HG03108 (cell line): ENCODE measurements at regions not wholly inside any gene's neighbourhood (a gene's known extent, or its start where the extent isn't known, plus 50 kb on each side); places are given as distances from the start of the nearest gene placed in this dataset.
"Not testable (repeated sequence)": the region's sequence is repeated elsewhere in the genome, so short reads cannot be mapped to it uniquely, and the experiment has no call there.

Experiments used
- ATAC-seq: cut with Tn5 transposase; IDR thresholded peaks from one replicate; pipeline ENCODE4 v1.9.1; 2021; ENCODE audit warnings: moderate library complexity; ENCODE audit not compliant: unreplicated experiment

DNA sequence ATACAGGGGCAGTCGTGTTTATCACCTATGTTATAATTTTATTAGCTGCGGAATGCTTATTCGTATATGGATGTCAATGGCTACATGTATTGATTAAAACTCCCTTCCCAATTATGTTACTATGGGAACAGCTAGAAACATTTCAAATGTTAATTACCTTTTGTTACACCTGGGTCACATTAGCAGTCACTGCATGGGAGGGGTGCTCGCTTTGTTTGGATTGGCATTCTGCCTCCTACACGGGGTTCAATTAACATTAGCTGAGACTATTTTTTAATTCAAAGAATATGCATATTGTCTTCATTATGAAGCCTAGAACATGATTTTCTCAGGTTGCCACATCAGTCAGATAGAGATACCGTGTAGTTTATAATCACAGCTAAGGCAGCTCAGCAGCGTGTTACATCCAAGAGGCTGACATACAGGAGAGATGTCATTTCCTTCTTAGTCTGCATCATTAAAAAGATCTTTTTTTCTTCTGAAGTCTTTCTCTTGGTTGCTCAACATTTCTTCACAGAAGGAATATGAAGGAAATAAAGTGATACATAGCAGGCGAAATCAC is 76.2 kb upstream of the RPS6KA2 start:
- ATAC-seq = no peak

DNA sequence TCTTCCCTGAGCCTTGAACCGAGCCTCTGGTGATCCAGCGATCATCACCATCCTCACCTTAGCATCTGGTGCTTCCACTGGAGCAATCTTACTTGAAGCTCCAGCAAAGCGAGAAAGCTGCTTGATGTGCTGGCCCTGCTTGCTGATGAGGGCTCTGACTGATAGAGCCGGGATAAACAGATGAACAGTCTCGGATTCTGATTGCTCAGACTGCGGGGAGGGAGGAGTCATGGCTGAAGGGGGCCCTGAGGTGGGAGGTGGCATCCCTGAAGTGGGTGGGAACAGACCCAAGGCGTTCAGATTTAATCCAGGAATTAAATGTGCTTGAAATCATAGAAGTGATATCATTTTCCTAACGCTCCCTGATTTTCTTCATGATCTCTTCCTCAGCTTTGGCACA is 74.4 kb upstream of the RPS6KA2 start:
- ATAC-seq = not testable (repeated sequence)

DNA sequence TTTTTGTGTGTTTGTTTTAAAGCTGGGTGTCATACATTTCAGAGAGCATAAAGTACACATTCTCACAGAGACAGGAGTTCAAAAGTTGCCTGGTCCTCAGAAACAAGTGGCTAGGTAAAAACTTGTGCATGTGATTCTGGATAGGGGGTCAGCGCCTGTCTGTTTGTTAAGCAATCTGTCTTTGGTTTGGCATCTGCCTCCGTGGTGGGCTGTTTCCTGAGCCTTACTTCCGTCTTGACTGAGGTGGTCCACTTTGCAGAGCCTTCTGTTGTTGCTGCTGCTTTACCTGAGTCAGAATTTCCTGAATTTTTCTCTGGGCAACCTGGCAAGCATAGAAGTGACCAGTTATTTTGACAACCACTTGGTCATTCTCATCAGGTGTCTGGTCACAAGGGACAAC is 73.8 kb upstream of the RPS6KA2 start:
- not testable (repeated sequence) for ATAC-seq

DNA sequence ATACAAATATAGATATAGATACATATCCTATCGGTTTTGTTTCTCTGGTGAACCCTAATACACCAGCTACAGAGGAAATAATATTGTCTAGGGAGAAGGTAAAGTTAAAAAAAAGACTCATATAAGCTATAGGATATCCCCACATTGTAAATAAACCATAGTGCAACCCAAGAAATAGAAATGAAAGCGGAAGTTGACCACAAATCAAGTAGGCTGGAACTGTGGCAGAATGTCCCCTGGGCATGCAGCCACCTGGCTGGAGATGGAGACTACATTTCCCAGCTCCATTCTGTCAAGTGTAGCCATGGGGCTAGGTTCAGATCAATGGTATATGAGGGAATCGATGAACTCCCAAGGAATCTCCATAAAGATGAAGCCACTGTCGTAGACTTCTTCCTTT is 70.1 kb upstream of the RPS6KA2 start:
- ATAC-seq = no peak

DNA sequence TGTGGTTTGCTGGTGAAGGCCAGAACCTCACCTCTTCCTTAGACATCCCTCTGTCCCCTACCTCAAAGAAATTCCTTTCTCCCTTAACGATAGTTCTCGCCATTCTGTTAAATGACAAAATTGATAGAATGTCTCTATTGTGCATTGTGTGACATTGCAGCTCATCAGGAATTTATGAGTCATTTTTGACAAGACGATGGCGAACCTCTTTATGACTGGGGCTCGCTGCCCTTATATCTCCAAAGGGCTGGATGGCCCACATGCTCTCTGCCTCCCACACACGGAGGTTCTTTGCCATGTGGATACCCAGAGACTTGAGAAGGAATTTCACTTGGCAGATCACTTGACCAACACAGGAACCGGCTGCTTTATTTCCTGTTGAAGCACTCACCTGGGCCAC is 66.8 kb upstream of the RPS6KA2 start:
- no peak for ATAC-seq

DNA sequence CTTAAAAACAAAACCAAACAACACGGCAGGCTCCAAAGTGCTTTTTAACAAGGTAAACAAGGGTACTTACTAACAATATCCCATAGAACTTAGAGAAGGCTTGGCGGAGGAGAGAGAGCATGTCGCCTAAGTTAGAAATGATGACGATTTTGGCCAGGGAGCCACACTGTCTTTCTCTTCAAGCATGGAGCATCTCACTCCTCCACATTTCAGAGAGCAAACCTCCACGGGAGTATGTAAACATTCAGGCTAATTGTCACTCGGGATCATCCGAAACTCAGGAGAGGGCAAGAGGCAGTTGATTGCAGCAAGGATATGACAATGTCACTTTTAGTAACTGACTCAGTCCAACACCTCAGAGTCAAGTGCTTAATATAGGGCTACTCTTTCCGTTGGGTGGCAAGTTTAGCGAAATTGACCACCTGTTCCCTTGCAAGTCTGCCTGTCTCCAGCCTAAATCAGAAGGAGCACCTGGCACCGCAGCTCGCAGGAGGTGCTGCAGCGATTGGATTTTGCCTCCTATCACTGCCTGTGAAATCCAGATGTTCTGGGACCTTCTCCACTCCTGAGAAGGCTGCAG is 65.8 kb upstream of the RPS6KA2 start:
- no peak for ATAC-seq

DNA sequence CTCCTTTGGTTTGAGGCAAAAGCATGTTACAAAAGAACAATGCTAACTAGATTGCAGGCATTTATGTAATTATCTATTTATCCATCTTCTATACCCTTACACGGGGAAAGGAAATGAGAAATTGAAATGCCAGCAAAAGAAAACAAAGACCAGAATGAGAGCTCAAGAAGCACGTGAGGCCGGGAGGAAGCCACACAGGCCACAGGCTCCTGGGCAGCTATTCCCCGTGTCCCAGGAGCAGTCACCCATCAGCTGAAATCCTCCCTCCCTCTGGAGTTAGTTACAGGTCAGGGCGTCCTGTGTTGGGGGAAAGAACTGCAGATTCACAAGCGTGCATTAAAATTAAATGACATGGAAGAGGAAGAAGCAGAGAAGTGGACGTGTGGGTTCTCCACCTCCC is 64.7 kb upstream of the RPS6KA2 start:
- ATAC-seq = no peak

DNA sequence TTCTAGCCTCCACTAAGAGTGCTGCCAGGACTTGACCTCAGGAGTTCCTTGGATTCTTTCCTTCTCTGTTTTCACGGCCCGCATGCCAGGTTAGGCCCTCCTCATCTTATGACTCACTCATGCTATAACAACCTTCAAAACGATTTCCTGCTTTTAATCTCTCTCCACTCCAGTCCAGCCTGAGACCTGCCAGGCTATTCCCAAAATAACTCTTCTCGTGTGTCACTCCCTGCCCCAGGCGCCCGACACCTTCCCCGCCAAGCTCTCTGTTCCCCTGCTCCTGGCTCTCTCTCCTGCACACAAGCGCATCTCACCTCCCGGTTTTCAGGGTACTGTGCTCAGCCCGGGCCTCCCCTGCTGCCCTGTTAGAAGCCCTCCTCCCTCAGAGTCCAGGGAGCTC is 64.1 kb upstream of the RPS6KA2 start:
- no peak for ATAC-seq

DNA sequence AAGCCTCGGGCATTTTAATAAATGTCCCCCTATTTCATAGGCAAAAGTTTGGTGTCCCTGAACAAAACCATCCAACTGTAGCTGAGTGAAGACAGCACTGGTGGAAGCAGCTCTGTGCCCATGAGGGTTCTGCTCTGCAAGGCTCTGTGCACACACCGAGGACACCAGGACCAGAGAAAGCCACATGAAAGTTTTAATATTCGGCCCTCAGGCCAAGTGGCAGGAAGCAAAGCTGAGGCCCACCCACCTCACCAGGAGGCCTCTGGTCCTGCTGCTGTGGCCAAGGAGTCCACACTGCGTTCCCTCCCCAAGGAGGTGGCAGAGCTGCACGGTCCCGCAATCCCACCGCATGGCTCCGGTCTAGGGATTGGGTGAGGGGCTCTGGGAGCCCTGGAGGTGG is 62.6 kb upstream of the RPS6KA2 start:
- ATAC-seq = no peak

DNA sequence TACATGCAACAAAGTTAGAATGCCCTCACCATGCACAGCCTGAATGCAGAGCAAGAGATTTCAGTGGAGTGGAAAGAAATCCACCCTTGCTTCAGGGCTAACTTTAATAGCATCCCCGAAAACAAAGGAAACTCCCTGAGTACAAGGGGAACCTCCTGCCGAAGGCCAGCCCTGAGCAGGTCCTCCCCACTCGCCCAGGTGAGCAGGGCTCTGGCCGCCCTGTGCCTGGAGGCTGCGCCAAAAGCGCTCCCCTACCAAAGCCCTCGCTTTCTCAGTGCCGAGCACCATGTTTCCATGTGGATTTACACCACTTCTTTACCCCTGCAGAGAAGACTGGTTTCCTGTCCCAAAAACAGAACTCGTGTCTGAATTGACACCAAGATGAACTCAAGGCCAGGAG is 61.9 kb upstream of the RPS6KA2 start:
- ATAC-seq = no peak

DNA sequence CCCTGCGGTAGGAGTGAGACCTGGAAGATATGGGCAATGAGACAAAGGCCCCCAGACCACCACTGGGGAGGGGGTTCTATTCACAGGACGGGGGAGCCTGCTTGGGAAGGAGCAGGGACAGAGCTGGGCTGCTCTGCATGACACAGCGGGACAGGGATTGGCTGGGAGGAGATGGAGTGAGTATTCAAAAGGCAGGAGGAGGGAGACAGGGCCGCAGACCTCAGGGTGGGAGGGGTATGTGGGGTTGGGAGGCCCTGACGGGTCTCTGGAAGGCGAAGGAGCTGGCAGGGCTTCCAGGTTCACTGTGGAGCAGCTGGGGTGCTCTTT is 60.8 kb upstream of the RPS6KA2 start:
- no peak for ATAC-seq

DNA sequence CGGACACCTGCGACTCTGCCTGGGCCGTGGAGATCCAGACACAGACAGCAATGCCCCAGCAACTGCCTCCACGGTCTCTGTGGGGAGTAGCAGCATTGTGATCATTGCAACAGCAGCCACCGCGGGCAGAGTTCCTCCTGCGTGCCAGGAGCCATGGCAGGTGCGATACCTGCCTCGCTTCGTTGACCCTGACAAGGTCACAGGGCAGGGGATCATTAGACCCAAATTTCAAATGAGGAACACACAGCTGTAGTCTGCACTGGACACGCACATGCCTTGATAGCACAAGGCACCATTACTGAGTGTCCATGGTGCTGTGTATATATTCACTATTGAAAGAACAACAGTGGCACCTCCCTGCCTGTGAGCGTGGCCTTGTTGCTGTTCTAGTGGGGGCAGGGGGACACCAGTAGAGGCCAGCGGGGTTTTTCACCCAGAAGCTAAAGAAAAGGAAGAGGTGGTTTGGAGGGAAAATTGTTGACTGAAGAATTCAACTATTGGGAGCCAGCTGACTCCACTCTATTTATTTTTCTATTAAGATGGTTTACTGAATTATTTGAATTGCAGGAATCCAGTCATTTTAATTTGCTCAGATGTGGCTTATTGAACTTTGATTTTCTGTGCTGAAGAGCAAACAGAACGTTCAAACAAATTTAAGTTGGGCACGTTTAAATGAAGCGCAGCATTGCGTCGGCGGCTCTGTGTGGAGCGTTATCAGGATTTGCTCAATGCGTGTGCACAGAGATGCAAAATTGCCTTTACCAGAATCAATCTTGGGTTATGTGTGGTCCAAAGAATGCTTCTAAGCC is 60.2 kb upstream of the RPS6KA2 start:
- ATAC-seq = no peak

DNA sequence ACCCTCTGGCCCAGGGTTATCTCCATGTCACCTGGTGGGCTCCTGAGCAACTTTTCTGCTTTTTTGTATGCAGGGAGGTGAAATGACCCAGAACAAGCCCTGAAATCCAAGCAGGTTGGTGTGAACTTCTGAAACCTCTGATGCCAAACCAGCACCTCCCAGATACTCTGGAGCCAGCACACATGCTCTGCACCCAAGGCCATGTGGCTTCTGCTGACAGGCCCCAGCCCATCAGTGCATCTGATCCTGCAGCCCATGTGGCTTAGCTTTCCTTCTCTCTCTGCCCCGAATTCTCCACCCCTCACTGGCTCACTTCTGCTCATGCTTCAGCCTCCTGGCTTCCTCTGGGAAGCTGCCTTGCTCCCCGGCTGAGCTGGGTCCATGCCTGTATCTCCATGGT is 59.3 kb upstream of the RPS6KA2 start:
- no peak for ATAC-seq

DNA sequence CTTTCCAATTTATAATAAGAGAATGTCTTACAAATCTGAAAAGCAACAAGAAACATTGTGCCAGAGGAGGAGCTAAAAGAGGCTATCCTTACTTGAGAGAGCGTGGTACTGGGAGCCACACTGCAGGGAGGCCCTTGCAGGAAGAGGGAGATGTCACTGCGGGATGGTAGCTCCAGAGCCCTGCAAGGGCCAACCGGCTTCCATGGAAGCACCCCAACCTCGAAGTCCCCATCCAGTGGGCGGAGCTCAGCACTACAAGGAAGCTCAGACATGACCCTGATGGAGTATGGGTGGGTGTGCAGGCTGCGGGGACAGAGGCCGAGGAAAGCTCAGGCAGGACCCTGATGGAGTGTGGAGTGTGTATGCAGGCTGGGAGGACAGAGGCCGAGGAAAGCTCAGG is 57.8 kb upstream of the RPS6KA2 start:
- ATAC-seq = no peak

DNA sequence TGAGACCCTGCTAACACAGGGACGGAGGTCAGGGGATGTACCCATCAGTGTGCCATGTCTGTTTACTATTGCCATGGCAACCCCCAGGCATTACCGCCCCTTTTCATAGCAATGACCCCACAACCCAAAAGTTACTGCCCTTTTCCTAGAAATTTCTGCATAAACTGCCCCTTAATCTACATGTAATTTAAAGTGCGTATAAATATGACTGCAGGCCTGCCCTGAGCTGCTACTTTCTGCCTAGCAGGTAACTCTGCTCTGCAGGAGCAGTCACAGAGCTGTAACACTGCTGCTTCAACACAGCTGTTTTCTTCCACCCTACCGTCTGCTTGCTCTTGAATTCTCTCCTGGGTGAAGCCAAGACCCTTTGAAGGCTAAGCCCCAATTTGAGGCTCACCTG is 57.1 kb upstream of the RPS6KA2 start:
- no peak for ATAC-seq

DNA sequence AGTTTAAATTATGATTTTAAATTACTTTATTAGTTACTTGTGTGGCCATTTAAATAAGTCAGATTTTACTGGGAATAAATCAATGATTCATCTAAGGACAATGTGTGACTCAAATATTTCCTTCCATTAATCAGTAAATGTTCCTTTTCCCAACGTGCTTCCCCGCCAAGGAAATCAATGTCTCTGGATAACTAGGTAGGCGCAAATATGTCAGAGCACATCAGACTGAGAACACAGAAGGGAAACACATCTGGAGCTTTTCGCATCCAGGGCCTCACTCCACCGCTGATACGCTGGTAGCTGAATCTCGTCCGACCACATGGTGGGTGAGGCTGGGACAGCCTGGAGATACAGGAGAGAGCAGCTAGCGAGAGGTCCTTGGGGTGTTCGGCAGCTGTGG is 56.4 kb upstream of the RPS6KA2 start:
- ATAC-seq = no peak

DNA sequence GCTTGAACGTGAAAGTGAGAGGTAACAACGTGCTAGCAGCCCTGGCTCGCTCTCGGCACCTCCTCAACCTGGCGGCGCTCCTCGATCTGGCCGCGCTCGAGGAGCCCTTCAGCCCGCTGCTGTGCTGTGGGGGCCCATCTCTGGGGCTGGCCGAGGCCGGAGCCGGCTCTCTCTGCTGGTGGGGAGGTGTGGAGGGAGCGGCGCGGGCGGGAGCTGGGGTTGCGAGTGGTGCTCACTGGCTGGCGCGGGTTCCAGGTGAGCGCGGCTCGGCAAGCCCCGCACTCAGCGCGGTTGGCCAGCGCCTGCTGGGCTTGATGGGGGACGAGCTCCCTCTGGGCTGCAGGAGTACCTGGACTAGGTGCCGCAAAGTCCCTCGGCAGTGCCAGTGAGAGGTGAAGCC is 52.5 kb upstream of the RPS6KA2 start:
- ATAC-seq = no peak

DNA sequence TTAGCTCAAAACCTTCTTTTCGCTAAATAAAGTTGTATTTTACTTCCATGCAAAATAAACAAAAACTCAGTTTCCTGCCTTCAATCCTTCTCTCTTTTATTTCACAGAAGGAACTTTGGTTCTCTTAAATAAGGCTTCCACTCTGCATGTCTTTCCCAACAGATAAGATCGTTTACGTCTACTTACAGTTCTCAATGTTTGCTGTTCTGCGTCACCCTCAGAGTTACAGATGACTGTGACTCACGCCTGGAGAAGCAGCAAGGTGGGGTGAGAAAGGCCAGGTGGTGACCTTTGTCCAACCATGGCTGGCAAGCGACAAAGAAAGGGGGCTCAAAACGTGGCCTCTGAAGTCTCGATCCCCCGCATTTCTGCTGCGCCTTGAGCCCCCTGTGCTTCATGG is 51.4 kb upstream of the RPS6KA2 start:
- ATAC-seq = no peak

DNA sequence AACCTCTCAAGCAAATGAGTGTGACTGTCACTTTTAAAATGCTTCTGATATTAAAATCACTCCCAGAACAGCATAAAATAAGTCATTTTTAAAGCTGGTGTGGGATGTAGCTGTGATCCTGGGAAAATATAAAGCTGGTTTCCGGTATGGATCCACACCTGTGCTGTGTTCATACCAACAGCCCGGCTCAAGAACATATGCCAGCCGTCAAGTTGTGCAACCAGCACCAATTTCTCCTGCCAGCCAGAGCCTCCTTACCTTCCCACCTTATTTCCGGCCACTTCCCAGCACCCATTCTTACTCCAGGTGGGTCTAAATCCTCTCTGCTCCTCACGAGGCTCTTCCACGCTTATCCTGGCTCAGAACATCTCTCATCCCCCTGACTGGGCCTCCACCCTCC is 50.9 kb upstream of the RPS6KA2 start:
- no peak for ATAC-seq
